ENCODE measurements at regions not wholly inside any gene's neighbourhood (a gene's known extent, or its start where the extent isn't known, plus 50 kb on each side); places are given as distances from the start of the nearest gene placed in this dataset.

GRCh38 chr10:36325815-36326214 lies 683.7 kb upstream of the FZD8 start:
- Histone ChIP-seq H3K4me1 (ENCODE audit: control insufficient read depth in 5 of 5, insufficient read depth in 5 of 5, low read length in 5 of 5) (peaks cover 0 to 1% (median 0%) of the 10 kb centered on the region in 5 donors), H3K36me3 (ENCODE audit: control insufficient read depth in 4 of 4, insufficient read depth in 4 of 4, low read length in 4 of 4) (no peaks in the 10 kb centered on the region), H3K9ac (ENCODE audit: insufficient read depth in 1 of 2, low read length in 2 of 2) (no peak overlapping the region), H3K27ac (ENCODE audit: low read depth in 1 of 2, low read length in 1 of 2) (no peak overlapping the region), H3K9me3 (ENCODE audit: control insufficient read depth in 4 of 4, insufficient read depth in 3 of 4, low read length in 3 of 4) (peaks cover 0 to 2% (median 0%) of the 10 kb centered on the region in 4 donors), H3K4me3 (no peak overlapping the region), H3K27me3 (ENCODE audit: control insufficient read depth in 3 of 3, insufficient read depth in 3 of 3, low read length in 2 of 3) (no peaks in the 10 kb centered on the region)
- ATAC-seq (ENCODE audit: insufficient read depth, low FRiP score) (no peak), DNase-seq (no peak)
- no peak for TF ChIP-seq CTCF (IDR thresholded peaks at IDR 0.05; ENCODE audit: control extremely low read depth, extremely low read depth)
- WGBS, 2 donors: 76 to 77% methylated on average over 2 of the region's 2 CpGs

- 85 to 86% methylated on average over 2 of the region's 2 CpGs for WGBS, 2 donors
- no peak for ATAC-seq (ENCODE audit: insufficient read depth, low FRiP score)
- H3K4me3 ChIP-seq: no peak overlapping the region
These were observed 682.7 kb upstream of the FZD8 start for GRCh38 chr10:36324831-36325230.

GRCh38 chr10:36313142-36313541 lies 671.0 kb upstream of the FZD8 start:
- no peaks in the 10 kb centered on the region for H3K36me3 ChIP-seq (ENCODE audit: control insufficient read depth in 4 of 4, insufficient read depth in 4 of 4, low read length in 4 of 4)
- no peak overlapping the region for H3K4me3 ChIP-seq
- H3K9ac ChIP-seq (ENCODE audit: insufficient read depth in 1 of 2, low read length in 2 of 2): no peak overlapping the region
- no peaks in the 10 kb centered on the region for H3K9me3 ChIP-seq (ENCODE audit: control insufficient read depth in 4 of 4, insufficient read depth in 3 of 4, low read length in 3 of 4)
- no peak for TF ChIP-seq CTCF (IDR thresholded peaks at IDR 0.05; ENCODE audit: control extremely low read depth, extremely low read depth)
- no peaks in the 10 kb centered on the region for H3K27me3 ChIP-seq (ENCODE audit: control insufficient read depth in 3 of 3, insufficient read depth in 3 of 3, low read length in 2 of 3)
- WGBS, 2 donors: 85 to 91% methylated on average over 7 of the region's 7 CpGs
- H3K4me1 ChIP-seq (ENCODE audit: control insufficient read depth in 5 of 5, insufficient read depth in 5 of 5, low read length in 5 of 5): no peaks in the 10 kb centered on the region
- H3K27ac ChIP-seq (ENCODE audit: low read depth in 1 of 2, low read length in 1 of 2): no peak overlapping the region
- ATAC-seq (ENCODE audit: insufficient read depth, low FRiP score) (no peak), DNase-seq (no peak)

More at GRCh38 chr10:36324831-36325230, 682.7 kb upstream of the FZD8 start:
- H3K9ac ChIP-seq (ENCODE audit: insufficient read depth in 1 of 2, low read length in 2 of 2): no peak overlapping the region
- peaks cover 0 to 1% (median 0%) of the 10 kb centered on the region in 5 donors for H3K4me1 ChIP-seq (ENCODE audit: control insufficient read depth in 5 of 5, insufficient read depth in 5 of 5, low read length in 5 of 5)
- TF ChIP-seq CTCF (IDR thresholded peaks at IDR 0.05; ENCODE audit: control extremely low read depth, extremely low read depth): no peak
- no peaks in the 10 kb centered on the region for H3K36me3 ChIP-seq (ENCODE audit: control insufficient read depth in 4 of 4, insufficient read depth in 4 of 4, low read length in 4 of 4)
- H3K27me3 ChIP-seq (ENCODE audit: control insufficient read depth in 3 of 3, insufficient read depth in 3 of 3, low read length in 2 of 3): no peaks in the 10 kb centered on the region
- H3K27ac ChIP-seq (ENCODE audit: low read depth in 1 of 2, low read length in 1 of 2): no peak overlapping the region
- H3K9me3 ChIP-seq (ENCODE audit: control insufficient read depth in 4 of 4, insufficient read depth in 3 of 4, low read length in 3 of 4): peaks cover 0 to 2% (median 0%) of the 10 kb centered on the region in 4 donors
- no peak for DNase-seq

- Histone ChIP-seq H3K9ac (ENCODE audit: insufficient read depth in 1 of 2, low read length in 2 of 2) (no peak overlapping the region), H3K4me3 (no peak overlapping the region), H3K36me3 (ENCODE audit: control insufficient read depth in 4 of 4, insufficient read depth in 4 of 4, low read length in 4 of 4) (no peaks in the 10 kb centered on the region), H3K27ac (ENCODE audit: low read depth in 1 of 2, low read length in 1 of 2) (no peak overlapping the region), H3K27me3 (ENCODE audit: control insufficient read depth in 3 of 3, insufficient read depth in 3 of 3, low read length in 2 of 3) (no peaks in the 10 kb centered on the region), H3K9me3 (ENCODE audit: control insufficient read depth in 4 of 4, insufficient read depth in 3 of 4, low read length in 3 of 4) (peaks cover 0 to 1% (median 0%) of the 10 kb centered on the region in 4 donors), H3K4me1 (ENCODE audit: control insufficient read depth in 5 of 5, insufficient read depth in 5 of 5, low read length in 5 of 5) (no peaks in the 10 kb centered on the region)
- ATAC-seq (ENCODE audit: insufficient read depth, low FRiP score) (no peak), DNase-seq (no peak)
- TF ChIP-seq CTCF (IDR thresholded peaks at IDR 0.05; ENCODE audit: control extremely low read depth, extremely low read depth): no peak
These were observed 661.8 kb upstream of the FZD8 start for GRCh38 chr10:36303896-36304295.
